Gastroesophageal sphincter (tissue), 3 donors: ENCODE measurements at regions not wholly inside any gene's neighbourhood (a gene's known extent, or its start where the extent isn't known, plus 50 kb on each side); places are given as distances from the start of the nearest gene placed in this dataset.

Source experiments
- POLR2A ChIP-seq, 2 donors: fragments of 450-650 bp; IDR thresholded peaks; one replicate each; pipeline ENCODE4 v1.6.1; 2017; ENCODE audit warnings: antibody characterized with exemption in 2 of 2, mild to moderate bottlenecking in 2 of 2, moderate library complexity in 1 of 2
- TF ChIP-seq, protein P1 (sequence below), 4 experiments: fragments of 200-600 bp in 2 of 4; fragments of 450-650 bp in 2 of 4; sonication (generic) in 1 of 4; IDR thresholded peaks; one replicate each; pipeline ENCODE4 v1.5.1; 2017 to 2019; ENCODE audit warnings: antibody characterized with exemption in 4 of 4, mild to moderate bottlenecking in 2 of 4, moderate library complexity in 2 of 4

DNA sequence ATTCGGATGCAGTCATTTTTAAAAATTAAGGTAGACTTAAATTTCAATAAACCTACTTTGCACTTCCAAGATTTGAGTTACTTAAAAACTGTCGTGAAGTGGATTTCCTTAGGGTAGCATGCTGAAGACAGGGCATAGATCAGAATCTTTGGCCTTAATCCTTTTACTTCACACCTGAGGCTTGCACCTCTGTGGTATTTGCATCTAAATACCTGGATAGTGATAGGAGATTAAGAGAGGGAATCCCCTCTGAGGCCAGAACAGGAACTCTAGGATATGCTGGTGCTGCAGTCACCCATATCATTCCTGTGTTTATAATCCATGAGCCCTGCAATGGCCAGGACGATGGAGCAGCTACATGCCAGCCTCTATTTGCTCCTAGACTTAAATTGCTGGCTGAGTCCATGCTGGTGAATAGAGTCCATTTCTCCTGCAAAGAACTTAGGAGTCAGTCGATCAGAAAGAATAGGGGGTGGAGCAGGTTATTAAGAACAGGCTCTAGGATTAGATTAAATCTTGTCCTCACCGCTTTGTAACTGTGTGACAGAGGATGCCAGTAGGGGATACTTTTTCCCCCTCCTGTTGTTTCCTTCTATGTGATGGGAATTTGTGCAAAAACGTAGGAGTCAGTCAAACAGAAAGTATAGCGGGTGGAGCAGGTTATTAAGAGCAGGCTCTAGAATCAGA lies 333.6 kb downstream of the DUSP10 start:
- TF ChIP-seq POLR2A (IDR thresholded peaks at IDR 0.05), result no peak
- TF ChIP-seq, protein P1, sequence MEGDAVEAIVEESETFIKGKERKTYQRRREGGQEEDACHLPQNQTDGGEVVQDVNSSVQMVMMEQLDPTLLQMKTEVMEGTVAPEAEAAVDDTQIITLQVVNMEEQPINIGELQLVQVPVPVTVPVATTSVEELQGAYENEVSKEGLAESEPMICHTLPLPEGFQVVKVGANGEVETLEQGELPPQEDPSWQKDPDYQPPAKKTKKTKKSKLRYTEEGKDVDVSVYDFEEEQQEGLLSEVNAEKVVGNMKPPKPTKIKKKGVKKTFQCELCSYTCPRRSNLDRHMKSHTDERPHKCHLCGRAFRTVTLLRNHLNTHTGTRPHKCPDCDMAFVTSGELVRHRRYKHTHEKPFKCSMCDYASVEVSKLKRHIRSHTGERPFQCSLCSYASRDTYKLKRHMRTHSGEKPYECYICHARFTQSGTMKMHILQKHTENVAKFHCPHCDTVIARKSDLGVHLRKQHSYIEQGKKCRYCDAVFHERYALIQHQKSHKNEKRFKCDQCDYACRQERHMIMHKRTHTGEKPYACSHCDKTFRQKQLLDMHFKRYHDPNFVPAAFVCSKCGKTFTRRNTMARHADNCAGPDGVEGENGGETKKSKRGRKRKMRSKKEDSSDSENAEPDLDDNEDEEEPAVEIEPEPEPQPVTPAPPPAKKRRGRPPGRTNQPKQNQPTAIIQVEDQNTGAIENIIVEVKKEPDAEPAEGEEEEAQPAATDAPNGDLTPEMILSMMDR (IDR thresholded peaks at IDR 0.05), result no peak
